HFF-Myc (cell line): ENCODE measurements at regions not wholly inside any gene's neighbourhood (a gene's known extent, or its start where the extent isn't known, plus 50 kb on each side); places are given as distances from the start of the nearest gene placed in this dataset.

Source experiments
- DNase-seq: peaks from one replicate; pipeline ENCODE4 v3.0.0-alpha.2; 2011; ENCODE audit warnings: low read depth; ENCODE audit errors: extremely low read depth
- H3K4me3 ChIP-seq: replicated peaks from 2 replicates; pipeline ENCODE4 v1.5.1; 2011; ENCODE audit warnings: low read depth, mild to moderate bottlenecking, control low read depth, low read length
- TF ChIP-seq, protein P1 (sequence below): IDR thresholded peaks from 2 replicates; pipeline ENCODE4 v1.5.1; 2012; ENCODE audit warnings: mild to moderate bottlenecking, low read depth, low read length, control low read depth; ENCODE audit errors: missing control alignments

DNA sequence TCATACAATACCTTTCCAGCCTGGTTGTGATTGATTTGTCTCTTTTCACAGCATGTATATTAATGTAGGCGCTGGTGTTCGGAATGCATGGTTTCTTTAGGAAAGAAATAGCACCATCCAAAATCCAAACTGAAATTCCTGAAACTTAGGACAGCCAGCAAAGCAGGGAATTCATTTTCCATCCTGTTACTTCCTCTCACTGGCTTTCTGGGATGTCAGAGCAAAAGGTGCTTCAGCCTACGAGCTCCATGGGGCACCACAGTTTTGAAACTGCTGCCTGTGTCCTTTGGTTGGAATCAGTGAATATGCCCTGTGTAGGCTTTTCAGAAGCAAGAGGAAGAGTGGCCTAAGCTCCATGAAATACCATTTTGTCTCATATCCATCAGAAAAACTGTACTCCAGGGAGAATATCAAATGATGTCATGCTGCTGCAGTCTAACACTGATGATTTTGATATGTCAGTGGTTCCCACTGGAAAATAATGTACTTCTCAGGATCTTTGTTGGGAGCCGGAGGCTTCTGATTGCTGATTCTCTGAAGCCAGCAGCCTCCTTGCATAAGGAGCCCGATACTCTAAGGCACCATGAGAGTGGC is 117.8 kb upstream of the SERP2 start:
- no peak overlapping the region for H3K4me3 ChIP-seq
- TF ChIP-seq, protein P1, sequence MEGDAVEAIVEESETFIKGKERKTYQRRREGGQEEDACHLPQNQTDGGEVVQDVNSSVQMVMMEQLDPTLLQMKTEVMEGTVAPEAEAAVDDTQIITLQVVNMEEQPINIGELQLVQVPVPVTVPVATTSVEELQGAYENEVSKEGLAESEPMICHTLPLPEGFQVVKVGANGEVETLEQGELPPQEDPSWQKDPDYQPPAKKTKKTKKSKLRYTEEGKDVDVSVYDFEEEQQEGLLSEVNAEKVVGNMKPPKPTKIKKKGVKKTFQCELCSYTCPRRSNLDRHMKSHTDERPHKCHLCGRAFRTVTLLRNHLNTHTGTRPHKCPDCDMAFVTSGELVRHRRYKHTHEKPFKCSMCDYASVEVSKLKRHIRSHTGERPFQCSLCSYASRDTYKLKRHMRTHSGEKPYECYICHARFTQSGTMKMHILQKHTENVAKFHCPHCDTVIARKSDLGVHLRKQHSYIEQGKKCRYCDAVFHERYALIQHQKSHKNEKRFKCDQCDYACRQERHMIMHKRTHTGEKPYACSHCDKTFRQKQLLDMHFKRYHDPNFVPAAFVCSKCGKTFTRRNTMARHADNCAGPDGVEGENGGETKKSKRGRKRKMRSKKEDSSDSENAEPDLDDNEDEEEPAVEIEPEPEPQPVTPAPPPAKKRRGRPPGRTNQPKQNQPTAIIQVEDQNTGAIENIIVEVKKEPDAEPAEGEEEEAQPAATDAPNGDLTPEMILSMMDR = no peak
- DNase-seq = no peak

DNA sequence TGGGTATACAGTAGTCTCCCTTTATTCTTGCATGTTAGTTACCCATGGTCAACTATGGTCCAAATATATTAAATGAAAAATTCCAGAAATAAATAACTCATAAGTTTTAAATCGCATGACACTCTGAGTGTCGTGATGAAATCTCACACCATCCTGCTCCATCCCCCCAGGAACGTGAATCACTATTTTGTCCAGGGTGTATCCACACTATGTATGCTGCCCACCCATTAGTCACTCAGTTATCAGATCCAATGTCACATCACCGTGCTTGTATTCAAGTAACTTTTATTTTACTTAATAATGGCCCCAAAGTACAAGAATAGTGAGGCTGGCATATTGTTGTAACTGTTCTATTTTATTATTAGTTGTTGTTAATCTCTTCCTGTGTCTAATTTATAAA is 115.8 kb upstream of the SERP2 start:
- no peak for DNase-seq
- TF ChIP-seq, protein P1 = no peak
- H3K4me3 ChIP-seq = no peak overlapping the region

GRCh38 chr13:44259045-44260027 is 114.3 kb upstream of the SERP2 start:
- H3K4me3 ChIP-seq = no peak overlapping the region
- no peak for DNase-seq
- TF ChIP-seq, protein P1 = no peak

DNA sequence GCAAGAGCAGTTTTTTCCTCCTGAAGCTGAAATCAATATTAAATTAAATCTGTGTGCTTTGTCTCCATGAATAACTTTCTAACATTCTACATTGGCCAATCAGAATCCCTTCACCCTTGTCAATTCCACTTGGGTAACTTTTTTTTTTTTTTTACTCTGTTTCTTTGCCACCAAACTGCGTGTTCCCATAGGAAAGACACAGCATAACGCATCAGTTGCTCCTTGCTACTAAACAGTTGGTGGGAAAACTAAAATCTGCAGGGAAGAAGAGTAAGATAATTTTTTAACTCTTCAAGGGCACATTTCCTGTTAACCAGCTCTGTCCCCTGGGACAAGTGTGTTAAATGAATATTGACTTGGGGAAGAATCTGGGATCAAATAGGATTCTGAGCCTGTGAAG is 113.3 kb upstream of the SERP2 start:
- no peak for DNase-seq
- no peak overlapping the region for H3K4me3 ChIP-seq
- TF ChIP-seq, protein P1 = no peak

- TF ChIP-seq, protein P1 = no peak
- DNase-seq = no peak
- no peak overlapping the region for H3K4me3 ChIP-seq
These were observed 109.6 kb upstream of the SERP2 start for GRCh38 chr13:44263751-44264620.

- H3K4me3 ChIP-seq = no peak overlapping the region
- TF ChIP-seq, protein P1 = no peak
- no peak for DNase-seq
These were observed 107.3 kb upstream of the SERP2 start for GRCh38 chr13:44266305-44266704.
